GM19452 (cell line): ENCODE measurements at regions not wholly inside any gene's neighbourhood (a gene's known extent, or its start where the extent isn't known, plus 50 kb on each side); places are given as distances from the start of the nearest gene placed in this dataset.
"Not testable (repeated sequence)": the region's sequence is repeated elsewhere in the genome, so short reads cannot be mapped to it uniquely, and the experiment has no call there.

Experiments
- ATAC-seq: cut with Tn5 transposase; IDR thresholded peaks from one replicate; pipeline ENCODE4 v1.9.1; 2021; ENCODE audit not compliant: unreplicated experiment

DNA sequence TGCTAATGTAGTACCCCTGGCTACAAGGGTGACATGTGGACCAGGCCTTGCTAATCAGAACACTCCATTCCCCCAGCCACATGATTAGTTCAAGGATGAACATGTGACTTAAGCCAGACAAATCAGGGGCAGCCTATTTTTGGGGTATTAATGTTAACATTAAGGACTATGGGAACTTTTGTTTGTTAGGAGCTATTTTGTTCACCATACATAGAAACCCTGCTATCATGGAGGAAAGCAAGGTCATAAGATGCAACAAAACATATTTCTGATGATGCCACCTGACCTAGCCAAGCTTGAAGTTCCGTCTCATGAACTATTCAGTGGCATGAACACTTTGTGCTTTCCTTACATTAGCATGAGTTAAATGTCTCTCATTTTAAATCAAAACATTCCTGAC, 90.8 kb upstream of the PELI2 start:
- no peak for ATAC-seq

DNA sequence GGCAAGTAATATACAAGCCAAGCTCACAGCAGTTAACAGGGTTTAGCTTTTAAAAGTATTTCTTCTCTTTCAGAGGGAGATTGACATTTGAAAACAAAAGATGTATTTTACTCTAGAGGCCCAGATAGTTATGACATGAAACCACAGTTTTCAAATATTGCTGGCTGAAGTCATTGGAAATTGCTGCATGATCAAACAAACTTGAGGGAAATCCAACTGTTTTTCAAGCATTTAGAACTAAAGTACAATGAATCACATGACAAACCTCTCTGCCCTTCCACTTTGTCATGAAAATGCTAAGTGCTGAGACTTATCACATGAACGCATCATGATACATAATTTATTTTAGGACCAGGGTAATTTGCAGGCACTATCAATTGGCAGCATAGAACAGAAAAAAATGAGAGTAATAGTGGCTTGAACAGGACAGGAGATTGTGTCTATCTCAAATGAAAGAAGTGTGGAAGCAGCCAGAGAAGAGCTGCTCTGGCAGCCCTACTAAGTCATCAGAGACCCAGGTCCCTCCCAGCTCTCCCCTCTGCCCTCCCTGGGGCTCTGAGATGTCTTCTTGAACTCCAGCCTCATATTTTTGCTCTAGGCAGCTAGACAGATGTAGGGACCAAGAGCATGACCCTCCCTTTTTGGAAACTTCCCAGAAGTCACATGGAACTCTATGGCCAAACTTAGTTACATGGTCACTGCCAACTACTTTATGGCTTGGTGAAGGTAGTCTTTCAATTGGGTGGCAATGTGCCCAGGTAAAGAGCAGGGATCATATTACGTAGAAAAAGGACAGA, 90.1 kb upstream of the PELI2 start:
- no peak for ATAC-seq

DNA sequence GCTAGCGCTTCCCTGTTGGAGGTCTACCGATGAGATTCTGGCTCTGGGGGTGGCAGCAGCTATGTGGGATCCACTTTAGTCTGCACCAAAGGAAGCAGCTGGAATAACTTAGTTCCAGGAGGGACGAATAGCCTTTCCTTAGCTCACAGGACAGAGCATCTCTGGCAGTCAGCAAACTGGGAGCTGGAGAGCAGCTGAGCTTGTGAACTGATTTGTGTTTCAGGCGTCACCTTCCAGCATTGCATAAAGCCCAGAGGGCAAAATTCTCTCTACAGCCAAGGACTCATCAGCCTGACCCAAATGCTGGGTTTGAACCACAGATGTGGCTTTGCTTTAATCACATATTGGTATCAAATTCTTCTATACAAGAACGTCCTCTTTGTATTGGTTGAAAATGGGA, 81.9 kb upstream of the PELI2 start:
- no peak for ATAC-seq

DNA sequence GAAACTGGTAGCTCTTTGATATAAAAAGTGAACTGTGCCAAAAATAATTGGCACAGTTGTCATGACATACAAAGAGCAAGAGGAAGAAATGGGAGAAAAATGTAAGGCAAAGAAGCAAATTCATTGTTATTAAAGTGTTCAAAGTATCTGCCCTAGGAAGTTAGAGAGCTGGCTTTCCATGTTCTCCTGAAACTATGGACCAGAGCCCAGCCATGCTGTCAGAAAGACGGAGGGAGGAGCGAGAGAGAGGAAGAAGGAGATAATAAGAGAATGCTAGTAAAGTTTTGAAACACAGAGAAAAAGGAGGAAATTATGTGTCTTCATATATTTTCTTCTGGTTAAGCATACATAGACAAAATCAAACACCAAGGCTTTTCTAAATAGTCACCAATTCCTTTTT, 78.1 kb upstream of the PELI2 start:
- ATAC-seq = no peak

DNA sequence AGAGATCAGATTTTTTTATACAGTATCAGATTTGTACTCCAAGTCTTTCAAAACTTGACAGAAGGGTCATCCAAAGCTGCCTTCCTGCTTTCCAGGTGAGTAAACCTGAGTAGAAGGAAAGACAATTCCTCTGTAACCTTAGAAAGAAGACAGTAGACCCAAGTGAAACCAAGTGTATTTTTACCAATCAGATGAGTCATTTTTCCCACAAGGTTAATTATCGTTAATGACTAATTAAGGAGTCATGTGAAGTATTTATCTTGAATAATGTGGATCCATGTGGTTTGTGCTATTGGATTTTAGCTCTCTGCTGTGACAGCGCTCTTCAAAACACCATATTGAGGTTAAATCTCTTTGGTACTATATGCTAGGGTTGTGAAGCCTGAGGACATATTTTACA, 74.0 kb upstream of the PELI2 start:
- no peak for ATAC-seq

DNA sequence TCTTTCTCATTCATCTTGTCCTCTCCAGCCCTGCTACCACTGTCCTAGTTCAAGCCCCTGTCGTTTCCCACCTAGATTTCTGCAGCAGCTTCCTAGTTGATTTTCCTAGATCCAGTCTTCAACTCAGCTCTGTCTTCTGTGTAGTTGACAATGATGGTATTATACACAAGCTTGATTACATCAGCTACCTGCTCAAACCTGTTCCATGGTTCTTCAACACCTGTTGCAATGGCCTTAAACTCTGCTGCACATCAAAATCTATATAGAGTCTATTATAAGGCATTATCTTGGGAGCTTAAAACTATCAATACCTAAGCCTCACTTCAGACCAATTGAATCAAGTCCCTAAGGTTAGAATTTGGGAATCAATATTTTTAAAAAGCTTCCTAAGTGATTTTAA, 71.7 kb upstream of the PELI2 start:
- ATAC-seq = no peak

DNA sequence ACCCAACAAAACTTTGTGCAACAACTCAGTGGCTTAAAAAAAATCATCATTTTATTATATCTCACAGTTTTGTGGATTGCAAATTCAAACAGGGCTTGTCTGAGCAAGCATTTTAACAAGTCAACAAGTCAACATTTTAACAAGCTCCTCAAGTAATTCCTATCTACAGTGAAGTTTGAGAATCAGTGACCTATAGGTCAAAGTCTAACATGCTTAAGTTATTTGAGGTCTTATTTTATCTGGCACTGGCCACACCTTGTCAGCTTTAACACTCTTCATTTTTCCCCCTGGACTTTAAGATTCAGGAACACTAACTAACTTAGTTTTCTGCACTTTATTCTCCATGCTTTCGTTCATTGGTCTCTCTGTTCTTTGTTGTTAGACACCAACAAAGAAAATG, 71.2 kb upstream of the PELI2 start:
- no peak for ATAC-seq

DNA sequence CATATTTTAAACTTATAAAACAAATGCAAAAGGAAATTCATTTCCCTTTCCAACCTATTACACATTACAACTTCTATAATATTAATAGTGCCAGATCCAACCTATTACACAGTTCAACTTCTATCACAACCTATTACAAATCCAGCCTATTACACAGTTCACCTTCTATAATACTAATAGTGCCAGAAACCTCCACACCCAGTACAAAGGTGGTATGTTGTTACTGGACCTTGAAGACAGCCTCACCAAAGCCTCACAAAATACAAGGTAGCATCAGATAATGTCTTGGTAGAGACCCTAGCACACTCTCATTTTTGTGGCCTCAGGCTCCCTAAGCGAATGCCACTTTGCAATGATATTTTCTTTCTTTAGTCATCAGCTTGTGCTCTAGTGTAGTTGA, 68.7 kb upstream of the PELI2 start:
- ATAC-seq = no peak

DNA sequence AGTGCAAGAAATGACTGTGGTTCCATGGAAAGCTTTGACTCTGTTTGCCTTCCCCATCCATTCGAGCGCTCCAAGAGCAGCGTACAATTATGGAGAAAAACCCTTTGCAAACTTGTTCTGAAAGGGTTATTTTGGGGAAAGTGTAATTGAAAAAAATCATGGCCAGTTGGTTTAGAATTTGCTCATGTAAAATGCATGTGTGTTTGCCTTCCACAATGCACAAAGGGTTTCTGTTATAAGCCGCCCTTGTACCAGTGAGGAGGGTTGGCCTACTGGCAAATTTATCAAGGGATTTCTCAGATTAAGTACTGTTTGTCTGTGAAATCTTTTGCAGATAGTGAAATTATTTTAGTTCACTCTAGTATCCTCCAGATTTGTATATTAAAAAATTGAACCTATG, 62.7 kb upstream of the PELI2 start:
- ATAC-seq = no peak

DNA sequence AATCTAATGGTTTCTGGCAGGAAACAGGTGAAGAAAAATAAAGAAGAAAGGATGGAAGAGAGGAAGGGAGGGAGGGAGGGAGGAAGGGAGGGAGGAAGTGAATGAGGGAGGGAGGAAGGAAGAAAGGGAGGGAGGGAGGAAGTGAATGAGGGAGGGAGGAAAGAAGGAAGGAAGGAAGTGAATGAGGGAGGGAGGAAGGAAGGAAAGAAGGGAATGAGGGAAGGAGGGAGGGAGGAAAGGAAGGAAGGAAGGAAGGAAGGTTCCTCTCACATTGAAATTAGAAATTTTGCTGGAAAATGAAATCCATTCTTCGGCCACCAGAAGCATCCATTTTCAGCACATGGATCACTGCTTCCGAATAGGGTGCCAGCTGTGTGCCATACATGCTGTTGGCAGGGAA, 62.2 kb upstream of the PELI2 start:
- ATAC-seq = no peak

DNA sequence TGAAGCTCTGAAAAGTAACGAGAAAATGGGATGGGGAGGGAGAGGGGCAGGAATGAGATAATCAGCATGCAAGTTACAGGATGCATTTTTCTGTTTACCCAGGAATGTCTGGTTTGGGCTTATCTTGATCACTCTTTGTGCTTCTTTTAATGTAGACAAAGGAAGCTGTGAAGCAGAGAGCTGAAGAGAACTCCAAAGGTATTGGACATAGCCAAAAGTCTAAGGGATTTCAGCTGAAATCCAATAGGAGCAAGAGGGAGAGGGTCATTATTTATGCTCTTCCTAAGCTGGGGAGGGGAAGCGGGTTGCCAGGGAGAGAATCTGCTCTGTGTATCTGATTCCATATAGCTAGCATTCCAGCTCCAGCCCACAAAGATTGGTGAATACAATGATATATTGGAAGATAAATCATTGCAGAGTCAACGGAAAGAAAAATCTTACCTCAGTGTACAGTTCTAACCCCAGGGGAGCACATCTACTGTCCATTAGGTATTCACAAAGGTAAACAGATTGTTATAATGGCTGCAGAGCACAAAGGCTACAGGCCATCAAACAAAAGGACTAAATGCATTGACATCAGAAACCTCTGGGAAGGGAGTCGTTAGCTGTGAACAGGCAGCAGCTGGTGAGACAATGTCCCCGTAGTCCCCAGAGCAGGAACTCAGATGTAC, 61.0 kb upstream of the PELI2 start:
- no peak for ATAC-seq

DNA sequence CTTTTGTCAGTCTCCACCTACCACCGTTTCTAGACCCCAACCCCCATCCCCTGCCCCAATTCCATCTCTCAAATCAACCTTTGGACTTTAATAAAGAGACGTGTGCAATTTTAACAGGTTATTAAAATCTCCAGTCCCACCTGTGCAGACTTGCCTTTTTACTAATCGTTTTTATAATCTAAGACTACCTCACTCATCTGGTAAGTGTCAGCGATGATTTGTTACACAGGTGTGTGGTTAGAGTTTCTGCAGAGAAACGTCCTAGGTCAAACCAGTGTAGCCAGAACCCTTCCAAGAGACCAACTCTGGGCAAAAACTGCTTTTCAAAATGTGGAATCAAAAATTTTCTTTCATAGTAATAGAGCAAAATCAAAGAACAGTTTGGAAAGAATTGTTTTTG, 60.4 kb upstream of the PELI2 start:
- no peak for ATAC-seq

DNA sequence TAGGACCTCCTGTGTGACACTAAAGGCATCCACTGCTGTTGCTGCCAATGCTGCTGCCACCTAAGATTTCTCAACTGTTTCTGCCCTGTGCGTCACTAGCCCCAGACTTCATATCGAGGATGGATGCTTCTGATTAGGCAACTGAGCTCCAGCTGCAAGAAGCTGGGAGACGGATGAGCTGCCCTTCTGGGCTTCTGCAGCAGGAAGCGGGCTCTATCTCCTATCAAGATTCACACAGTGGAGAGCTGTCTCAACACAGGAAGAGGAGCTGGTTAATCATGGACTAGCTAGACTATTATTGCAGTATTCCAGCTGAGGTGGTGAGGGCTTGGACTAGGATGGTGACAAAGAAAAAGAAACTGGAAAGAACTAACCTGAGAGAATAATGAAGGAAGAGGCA, 59.2 kb upstream of the PELI2 start:
- ATAC-seq = no peak

DNA sequence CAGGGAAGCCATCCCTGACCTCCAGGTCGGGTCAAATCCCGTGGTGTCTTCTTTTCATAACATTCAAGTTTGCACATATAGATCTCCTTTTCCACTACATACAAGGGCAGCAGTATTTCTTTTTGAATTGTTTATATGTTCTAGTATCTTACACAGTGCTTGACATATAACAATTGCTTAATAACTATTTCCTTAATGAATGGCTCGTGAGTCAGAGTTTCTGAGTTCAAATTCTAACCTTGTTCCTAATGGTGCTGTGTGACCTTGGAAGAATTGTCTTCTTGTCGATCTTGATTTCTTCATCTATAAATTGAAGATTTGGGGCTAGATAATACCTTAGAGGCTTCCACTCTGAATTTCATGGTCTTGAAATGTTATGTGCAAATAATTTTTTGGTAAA, 57.2 kb upstream of the PELI2 start:
- no peak for ATAC-seq

DNA sequence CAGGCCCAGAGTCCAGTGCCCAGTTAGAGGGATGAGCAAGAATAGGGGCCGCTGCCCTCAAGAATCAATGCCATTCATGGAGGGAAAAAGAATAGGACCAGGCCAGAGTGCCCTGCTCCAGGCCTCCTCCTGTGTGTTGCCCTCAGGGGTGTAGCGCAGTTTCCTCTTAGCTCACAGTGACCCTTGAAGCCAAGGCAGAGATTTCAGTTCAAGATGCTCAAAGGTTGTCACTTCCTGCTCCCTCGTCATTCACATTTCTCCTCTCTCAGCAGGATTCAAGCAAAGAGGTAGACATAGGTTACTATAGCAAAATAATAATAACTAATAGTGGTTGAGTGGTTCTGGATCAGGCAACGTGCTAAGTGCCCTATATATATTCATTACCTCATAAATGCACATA, 55.1 kb upstream of the PELI2 start:
- no peak for ATAC-seq

DNA sequence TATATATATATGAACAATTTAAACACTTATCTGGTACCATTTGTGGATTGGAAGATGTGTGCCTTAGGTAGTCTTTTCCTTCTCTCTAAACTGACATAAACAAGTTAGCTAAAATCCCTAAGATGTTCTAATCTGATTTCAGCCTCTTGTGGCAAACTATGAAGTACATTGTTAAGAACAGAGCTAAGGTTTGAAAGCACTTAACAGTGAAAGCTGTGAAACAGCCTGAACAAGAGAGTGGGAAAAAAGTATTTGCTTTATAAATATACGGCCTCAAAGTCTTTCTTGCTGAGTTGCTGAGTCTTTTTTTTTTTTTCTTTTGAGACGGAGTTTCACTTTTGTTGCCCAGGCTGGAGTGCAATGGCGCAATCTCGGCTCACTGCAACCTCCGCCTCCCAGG, 53.7 kb upstream of the PELI2 start:
- no peak for ATAC-seq

DNA sequence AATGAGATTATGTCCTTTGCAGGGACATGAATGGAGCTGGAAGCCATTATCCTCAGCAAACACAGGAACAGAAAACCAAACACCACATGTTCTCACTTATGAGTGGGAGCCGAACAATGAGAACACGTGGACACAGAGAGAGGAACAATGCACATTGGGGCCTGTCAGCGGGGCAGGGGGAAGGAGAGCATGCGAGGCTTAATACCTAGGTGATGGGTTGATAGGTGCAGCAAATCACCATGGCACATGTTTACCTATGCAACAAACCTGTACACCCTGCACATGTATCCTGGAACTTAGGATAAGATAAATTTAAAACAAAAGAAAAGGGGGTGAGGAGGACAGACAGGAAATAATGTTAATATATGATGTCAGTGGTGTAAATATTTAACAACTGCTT, 53.0 kb upstream of the PELI2 start:
- ATAC-seq = not testable (repeated sequence)

DNA sequence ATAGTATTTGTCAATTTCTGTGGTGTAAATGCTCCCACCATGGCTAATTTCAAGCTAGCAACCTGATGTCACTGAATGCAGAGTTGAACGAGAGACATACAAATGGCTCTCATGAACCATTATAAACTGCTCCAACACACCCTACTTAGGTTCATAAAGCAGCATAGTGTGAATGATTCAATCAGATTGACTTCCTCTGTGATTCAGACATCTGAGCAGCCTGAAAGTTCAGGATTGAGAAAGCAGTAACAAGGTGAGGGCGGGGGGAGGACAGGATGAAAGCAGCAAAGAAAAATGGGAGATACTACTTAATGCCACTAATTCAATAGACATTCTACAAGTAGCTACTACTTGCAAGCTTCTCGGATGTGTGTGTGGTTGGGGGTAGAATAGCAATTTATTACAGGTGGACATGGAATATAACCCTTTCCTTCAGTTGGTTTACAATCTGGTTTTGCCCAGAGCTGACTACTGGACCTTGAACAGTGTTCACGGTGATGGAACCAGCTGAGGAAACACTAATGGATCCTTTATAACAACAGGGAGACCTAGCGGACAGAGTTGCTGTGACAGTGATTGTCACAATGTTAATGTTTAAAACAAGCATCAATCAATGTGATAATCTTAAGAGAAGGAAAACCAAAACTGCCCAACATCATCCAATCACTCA, 52.5 kb upstream of the PELI2 start:
- ATAC-seq = no peak
